GM21723 (cell line): ENCODE measurements at regions not wholly inside any gene's neighbourhood (a gene's known extent, or its start where the extent isn't known, plus 50 kb on each side); places are given as distances from the start of the nearest gene placed in this dataset.

Source experiments
- ATAC-seq: cut with Tn5 transposase; IDR thresholded peaks from one replicate; pipeline ENCODE4 v1.9.1; 2021; ENCODE audit warnings: mild to moderate bottlenecking, moderate library complexity; ENCODE audit not compliant: unreplicated experiment

DNA sequence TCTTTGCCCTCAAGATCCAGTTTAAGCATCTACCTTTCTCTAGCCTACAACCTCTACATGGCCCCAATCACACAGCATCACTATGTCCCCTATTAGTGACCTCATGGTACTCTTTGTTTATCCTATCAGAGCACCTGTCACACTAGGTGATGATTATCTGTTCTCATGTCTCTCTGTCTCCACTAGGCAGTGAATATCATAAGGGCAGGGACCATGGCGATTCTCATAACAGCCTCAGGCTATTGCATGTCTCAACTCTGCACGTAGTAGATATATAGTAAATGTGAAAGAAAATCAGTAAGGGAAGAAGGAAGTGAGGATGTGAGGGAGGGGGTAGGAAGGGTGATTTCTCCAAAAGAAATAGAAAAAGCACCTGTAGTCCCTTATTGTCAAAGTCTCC, 311.0 kb downstream of the NSG2 start:
- no peak for ATAC-seq

DNA sequence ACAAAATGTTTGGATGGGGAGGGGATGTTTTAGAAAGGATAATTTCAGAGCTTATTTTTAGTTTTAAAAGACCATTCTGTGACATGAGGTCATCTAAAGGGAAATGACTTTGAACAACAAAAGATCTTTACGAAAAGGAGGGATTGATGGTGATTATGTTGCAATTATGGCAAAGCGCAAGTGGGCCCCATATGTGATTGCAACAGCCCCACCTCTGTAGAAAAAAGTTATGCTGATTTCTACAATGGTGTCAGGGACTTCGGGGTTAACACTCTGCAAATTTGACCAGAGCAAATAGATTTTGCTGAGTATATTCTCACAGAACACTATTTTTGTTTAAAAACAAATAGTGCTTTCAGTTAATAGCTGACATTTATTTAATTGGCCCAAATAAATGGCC, 312.8 kb downstream of the NSG2 start:
- no peak for ATAC-seq

DNA sequence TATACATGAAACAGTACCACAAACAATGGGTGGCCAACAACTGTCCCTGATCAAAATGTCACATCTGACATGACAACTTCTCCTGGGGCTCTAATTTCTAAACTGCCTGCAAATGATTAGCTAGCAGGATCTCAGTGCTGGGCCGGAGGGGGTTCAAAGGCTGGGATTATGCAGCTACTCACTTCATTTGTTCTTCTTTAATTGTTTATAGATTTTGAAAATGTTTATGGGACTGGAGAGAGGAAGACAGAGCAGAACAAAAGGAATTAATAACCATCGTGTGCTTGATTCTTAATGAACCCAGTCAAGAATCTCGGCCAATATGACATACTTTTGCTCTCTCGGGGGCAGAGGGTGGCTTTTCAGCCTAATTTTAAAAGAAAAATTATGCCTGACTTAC, 313.6 kb downstream of the NSG2 start:
- no peak for ATAC-seq

DNA sequence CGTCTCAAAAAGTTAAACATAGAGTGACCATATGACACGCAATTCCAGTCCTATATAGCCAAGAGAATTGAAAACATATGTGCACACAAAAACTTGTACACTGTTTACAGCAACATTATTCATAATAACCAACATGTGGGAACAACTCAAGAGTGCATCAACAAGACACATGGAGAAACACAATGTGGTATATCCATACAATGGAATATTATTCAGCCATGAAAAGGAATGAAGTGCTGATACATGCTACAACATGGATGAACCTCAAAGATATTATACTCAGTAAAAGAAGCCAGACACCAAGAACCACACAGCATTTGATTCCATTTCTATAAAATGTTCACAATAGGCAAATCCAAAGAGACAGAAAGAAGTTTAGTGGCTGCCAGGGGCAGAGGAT, 317.0 kb downstream of the NSG2 start:
- ATAC-seq, result no peak

DNA sequence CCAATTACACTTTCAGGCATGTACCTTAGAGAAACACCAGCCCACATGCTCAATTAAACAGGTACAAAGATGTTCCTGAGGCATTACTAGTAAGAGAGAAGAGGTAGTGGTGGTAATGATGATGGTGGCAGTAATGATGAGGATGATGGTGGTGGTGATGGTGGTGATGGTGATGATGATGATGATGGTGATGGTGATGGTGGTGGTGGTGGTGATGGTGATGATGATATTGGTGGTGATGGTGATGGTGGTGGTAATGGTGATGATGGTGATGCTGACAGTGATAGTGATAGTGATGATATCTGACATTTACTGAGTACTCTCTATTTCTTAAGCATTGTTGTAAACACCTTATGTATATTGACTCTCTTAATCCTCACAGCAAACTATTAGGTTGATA, 318.4 kb downstream of the NSG2 start:
- ATAC-seq, result no peak

DNA sequence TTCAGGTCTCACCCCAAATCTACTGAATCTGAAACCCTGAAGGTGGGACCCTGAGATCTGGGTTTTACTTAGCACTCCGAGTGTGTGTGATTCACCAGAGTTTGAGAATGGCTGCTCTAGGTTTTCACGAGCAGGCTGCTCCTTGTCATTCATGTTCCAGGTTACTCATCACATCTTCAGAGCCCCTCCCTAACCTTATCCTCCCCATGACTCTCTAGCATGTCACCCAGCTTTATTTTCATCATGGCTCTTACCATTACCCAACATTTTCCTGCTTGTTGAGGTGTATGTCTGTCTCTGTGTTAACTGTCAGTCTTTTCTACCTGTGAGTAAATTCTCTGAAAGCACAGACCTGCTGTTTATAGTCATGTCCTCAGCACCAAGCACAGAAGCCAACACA, 319.2 kb downstream of the NSG2 start:
- no peak for ATAC-seq

DNA sequence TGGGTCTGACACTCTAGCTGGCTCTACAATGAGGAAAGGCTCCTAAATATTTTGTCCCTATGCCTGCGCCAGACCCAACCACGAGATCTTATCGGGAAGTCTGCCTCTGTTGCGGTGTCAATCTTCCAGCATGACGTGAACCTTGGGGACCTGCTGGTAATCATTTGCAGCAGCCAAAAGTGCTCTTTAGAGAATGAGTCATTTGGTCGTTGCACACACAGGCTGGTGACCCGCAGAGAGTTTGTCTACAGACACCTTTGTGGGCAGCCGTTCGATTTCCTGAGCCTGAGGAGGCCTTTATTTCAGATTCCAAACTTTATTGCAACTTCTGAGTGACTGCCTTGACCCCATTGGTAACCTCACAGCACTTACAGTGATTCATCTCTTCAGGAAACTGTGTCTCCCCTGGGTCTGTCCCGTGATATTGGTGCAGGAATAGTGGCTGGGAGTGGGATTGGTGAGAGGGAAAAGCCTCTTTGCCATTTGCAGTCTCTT, 326.1 kb downstream of the NSG2 start:
- ATAC-seq, result no peak

DNA sequence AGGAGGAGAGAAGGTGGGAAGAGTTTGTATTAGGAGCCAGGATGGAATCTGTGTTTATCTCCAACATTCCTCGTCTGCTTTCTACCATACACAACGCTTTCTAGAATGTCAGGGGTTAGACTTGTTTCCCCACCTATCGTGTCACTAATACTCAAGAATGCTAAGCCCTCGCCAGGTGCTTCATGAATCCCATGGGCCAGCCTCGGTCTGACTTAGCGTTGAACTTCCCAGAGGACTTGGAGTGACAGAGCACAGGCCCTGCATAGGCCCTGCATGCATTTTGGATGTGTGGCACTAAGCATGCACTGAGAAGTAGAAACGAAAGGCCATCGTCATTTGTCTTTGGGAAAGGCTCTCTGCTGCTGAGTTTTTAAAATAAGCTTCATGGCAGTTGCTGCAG, 328.7 kb downstream of the NSG2 start:
- no peak for ATAC-seq

DNA sequence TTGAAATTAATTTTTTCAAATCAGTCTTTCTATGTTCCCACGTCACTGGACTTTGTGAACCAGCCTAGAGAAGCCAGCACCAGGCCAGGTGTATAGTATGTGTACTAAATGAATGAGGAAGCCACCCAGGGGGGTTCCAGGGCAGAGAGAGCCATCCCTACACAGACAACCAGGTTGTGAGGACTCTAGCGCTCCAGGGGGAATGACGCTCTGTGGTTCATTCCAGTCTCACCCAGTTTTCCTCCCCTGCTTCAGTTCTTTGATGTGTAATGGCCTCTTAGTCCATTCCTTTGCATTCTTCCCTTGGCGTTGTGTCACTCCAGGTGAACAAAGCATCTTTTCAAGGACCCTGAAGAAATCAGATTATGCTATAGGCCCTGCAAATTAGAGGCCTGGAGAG, 330.6 kb downstream of the NSG2 start:
- ATAC-seq, result no peak

DNA sequence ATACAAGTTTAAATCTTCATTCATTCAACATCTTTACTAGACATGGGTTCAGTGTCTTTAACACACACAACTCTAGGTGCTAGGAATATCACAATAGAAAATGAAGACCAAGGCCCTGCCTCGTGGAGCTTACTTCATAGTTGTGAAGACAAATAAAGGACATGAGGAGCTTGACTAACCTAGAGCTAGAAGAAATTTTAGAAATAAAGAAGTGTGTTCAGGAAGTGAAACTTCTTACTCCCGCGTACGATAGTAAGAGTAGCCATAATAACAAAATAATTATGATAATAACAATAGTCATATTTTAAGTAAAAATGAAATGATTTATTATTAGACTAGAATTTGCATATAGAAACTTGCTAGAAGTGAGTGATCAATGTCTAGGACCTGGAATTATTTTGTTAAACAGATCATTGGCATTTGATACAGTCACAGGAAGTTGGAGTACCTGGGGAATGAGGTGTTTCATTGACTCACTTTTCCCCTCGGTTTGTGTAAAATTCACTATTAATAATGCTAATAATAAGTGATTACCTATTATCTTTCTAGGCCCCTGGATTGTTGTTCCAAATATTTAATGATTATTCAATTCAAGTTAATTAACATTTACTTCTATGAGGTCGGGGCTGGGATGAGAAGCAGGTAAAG, 331.3 kb downstream of the NSG2 start:
- ATAC-seq, result no peak

DNA sequence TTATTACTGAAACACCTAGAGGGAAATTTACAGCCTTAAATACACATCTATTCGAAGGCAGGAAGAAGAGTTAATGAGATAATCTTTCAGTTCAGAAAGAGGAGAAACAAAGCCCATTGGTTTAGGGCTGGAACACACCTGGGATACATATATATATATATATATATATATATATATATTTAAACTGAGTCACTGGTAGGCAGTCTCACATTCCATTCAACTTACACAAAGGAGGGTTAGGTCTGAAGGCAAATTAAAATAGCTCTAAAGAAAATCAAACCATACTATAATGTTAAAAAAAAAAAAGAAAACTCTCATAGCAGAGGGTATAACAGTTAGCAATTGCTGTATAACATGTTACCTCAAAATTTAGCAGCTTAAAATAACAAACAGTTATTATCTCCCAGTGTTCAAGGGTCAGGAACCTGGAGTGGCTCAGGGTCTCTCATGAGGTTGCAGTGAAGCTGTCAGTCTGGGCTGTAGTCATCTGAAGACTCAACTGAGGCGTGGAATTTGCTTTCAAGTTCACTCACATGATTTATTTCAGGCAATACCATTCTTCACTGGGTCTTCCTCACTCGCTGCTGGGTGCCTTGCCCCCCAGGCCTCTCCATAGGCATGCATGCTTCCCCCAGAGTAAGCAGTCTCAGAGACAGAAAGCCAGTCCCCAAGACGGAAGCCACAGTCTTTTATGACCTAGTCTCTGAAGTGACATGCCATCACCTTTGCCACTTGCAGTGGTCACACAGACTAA, 332.8 kb downstream of the NSG2 start:
- ATAC-seq, result no peak

DNA sequence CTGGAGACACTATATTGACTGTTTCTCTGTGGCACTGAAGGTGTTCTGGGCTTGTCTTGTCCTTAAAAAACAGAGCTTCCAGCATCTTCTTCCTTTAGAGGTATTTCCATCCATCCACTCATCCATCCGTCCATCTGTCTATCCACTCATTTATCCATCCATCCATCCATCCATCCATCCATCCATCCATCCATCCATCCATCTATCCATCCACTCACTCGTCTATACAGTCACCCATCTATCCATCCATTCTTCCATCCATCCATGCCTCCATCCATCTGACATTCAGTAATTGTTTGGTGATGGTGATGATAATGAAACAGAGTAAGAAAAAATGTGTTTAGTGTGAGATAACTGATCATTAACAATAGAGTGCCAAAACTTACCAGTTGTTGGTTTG, 334.8 kb downstream of the NSG2 start:
- ATAC-seq, result no peak

DNA sequence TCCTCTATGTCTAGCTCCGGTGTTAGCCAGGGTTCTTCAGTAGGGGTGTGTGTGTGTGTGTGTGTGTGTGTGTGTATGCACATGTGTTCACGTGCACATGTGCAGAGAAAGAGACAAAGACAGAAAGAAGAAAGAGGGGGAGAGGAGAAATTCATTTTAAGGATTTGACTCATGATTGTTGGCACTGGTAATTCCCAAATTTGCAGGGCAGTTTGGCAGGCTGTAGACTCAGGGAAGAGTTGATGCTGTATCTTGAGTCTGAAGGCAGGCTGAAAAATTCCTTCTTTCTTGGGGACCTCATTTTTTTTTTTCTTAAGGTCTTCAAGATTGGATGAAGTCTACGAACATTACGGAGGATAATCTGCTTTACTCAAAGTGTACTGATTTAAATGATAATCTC, 335.7 kb downstream of the NSG2 start:
- no peak for ATAC-seq

DNA sequence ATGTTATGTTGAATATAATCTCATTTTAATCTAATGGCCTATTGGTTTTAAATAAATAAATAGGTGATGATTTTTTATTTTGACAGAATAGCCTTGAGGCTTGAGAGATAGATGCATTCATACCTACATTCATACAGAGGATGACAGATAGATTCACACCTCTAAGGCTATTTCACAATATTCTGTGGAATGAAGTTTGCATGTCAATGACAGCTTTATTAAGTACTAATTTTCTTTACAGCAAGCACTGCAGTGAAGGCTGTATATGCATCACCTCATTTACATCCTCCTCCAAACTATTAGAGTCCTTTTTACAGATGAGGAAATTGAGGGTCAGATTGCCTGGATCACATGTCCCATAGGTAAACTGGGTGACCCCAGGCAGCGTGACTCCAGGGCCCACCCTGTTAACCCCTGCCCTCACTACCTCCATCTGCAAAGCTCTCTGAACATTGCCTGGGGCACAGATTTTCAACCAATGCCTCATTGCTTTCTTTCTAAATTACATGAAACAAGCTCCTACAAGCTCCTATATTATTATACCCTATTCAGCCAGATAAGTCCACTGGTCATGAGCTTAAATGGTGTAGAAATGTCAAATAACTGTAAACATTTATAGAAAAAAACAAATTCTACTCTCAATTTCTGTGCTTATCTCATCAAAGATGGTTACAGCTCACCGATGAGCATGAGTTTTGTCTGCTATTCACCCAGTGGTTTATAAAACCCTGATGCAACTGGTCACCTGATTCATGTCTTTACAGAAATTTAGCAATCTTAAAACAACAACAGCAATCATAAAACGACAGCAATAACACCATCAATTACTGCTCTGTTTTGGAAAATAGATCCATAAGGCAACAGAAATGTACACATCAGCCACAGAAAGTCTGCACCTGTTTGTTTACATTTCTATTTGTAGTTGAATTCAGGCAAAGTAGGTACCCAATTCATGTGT, 338.0 kb downstream of the NSG2 start:
- ATAC-seq, result no peak

DNA sequence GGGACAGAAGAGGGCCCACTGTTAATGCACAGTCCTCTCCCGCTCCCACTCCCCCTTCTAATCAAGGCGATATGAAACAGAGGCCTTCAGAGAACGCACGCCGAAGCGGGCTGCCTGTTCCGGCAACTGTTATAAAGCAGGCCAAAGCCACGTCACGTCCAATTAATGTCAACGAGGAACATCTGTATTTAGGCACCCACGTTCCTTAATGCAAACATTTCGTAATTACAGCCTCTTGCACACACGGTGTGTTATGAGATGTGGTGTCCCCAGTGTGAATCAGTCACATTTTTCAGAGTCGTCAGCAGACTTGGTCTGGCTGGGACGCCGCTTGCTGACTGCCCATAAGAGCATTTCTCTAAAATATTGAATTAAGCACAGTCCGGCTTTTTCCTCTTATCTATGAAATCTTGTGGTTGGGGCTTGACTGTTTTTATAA, 339.0 kb downstream of the NSG2 start:
- no peak for ATAC-seq

DNA sequence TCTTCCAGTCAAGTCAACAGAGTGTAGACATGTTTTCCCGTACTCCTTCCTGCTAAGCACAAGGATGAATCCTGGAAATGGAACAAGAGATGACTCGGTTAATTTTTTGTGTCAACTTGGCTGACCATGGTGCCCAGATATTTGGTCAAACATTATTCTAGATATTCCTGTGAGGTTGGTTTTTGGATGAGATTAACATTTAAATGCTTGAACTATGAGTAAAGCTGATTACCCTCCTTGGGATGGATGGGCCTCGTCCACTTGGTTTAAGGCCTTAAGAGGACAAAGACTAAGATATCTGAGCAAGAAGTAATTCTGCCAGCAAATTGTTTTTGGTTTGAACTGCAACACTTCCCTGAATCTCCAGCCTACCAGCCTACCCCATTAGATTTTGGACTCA, 338.1 kb upstream of the MSX2 start:
- ATAC-seq, result no peak

DNA sequence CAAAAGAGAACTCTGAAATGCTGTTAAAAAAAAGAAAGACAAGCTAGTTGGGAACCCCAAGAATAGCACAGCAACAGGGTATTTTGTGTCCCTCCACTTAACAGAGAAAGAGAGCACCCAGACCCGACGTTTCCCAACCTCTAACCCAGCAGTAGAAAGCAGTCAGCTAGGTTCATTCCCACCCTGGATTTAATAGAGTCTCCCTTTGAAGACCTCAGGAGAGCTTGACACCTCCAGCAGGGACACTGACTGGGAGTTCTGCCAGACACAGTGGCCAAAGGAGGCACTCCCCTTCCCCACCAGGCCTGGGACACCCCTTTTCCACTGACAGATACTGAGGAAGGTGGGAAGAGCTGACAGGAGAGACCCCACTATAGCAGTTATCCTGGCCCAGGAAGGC, 337.5 kb upstream of the MSX2 start:
- ATAC-seq, result no peak

DNA sequence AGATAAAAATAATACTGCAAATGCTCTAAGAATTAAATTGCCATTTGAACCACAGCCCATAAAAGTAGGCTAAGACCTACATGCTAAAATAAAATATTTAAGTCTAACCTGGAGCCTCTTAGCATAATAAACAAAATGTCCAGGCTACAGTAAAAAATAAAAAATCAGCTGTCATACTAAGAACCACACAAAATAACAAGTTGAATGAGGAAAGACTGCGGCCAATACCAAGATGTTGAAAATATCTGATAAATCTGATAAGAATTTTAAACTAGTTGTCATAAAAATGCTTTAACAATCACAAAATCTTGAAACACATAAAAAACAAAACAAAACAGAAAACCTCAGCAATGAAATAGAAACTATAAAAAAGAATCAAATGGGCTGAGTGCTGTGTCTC, 336.9 kb upstream of the MSX2 start:
- ATAC-seq, result no peak

DNA sequence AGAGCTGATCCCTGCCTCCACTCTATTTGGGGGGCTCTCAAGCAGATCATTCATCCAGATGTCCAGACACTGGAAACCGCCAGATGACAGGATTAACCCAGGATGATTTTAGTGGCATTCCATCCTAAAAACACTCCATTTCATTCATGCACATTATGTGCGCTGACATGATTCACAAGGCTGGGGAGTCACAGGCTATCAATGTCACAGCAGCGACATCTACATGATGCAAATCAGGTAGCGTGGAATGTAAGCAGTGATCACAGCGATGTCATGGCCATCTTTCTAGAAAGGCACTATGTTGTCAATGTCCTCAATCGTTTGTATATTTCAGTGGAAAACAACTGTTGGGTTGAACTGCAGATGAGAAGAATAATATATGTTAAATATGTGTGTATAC, 331.5 kb upstream of the MSX2 start:
- ATAC-seq, result no peak

DNA sequence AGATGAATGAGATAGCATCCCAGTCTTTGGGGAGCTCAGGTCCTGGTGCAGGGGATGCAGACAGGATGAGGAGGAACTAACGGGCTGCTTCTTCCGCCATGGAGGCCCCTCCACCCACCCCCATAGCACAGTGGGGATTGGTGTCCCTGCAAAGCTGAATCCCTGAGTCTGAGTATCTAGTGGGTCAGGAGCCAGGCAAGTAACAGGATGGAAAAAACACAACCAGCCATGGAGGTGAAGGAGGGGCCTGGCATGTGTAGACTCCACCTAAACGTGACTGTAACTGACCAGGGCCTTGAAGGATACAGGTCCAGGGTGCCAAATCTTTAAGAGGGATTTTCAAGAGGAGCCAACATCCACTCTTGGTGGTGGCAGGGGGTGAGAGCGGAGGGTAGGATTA, 327.8 kb upstream of the MSX2 start:
- ATAC-seq, result no peak

DNA sequence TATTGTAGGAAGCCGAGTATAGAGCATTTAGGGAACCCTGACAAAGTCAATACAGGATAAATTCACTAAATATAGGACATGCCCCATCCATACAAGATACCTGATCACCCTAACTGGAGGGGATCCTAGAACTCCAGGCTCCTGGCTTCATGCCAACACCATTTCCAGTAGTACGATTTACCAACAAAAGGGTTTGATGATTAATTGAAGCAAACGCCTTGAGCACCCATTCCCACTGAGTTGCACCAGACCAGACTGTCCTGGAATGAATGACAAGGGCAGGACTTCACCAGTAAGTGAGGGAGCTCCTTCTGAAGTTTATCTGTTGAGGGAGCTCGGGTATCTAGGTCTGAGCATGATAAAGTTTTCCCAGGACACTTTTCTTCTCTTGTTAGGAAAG, 327.2 kb upstream of the MSX2 start:
- no peak for ATAC-seq

DNA sequence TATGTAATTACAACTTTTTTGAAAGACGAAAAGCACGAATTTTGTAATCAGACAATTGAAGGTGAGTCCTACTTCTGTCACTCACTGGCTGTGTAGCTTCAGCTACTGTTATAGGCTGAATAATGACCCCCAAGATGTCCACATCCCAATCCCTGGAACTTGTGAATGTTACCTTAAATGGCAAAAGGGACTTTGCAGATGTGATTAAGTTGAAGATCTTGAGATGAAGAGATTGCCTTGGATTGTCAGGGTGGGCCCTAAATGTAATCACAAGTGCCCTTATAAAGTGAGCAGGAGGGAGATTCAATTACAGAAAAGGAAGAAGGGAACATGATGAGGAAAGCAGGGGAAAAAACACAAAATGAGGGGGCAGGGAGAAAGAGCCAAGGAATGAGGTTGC, 326.2 kb upstream of the MSX2 start:
- ATAC-seq, result no peak
